A549 (cell line): ENCODE measurements at regions not wholly inside any gene's neighbourhood (a gene's known extent, or its start where the extent isn't known, plus 50 kb on each side); places are given as distances from the start of the nearest gene placed in this dataset.
A peak's percentile ranks its signal among the peaks of the same experiment; 100 is the strongest.

Source experiments
- ATAC-seq, 2 experiments: fragments of 200-7000 bp in 1 of 2; fragments of >200 bp in 1 of 2; cut with Nextera tagmentation in 1 of 2; cut with Tn5 transposase in 1 of 2; 3 replicates each; pipeline versions ENCODE4 v1.8.0 to v1.9.1; 2018 to 2020; ENCODE audit warnings: mild to moderate bottlenecking in 1 of 2, moderate library complexity in 1 of 2
- CTCF ChIA-PET: fragments of 300-600 bp; sonication (Branson Sonifier 250); formaldehyde crosslinking; extraction: SDS; loops from one replicate; lab custom pipeline; 2021; ENCODE audit warnings: antibody characterized with exemption, inconsistent platforms; lab: Yijun Ruan, JAX
- POLR2A ChIA-PET: fragments of 350-600 bp; formaldehyde crosslinking; extraction: SDS; loops from one replicate; lab custom pipeline; 2021; ENCODE audit warnings: antibody characterized with exemption, inconsistent platforms; lab: Yijun Ruan, JAX
- DNase-seq, 2 experiments: peaks; one replicate each; pipeline versions ENCODE4 v3.0.0 to v3.0.0-alpha.2; 2011 to 2016; ENCODE audit warnings: low read depth in 1 of 2, low spot score in 1 of 2
- FAIRE-seq: peaks from 2 replicates; lab custom pipeline; 2011; peaks lifted over from hg19 to GRCh38; lab: Jason Lieb, UNC
- H3K27ac ChIP-seq, 2 experiments: fragments of >200 bp; sonication (Bioruptor Twin); formaldehyde crosslinking; 3 replicates each; pipeline ENCODE4 v1.5.1; 2016 to 2017
- H3K4me1 ChIP-seq: fragments of >200 bp; sonication (Bioruptor Twin); formaldehyde crosslinking; 3 replicates; pipeline ENCODE4 v1.6.1; 2016
- H3K4me2 ChIP-seq: fragments of >200 bp; sonication (Bioruptor Twin); formaldehyde crosslinking; 3 replicates; pipeline ENCODE4 v1.6.1; 2016
- H3K4me3 ChIP-seq: fragments of >200 bp; sonication (Bioruptor Twin); formaldehyde crosslinking; 3 replicates; pipeline ENCODE4 v1.5.1; 2016
- H3K9me3 ChIP-seq: fragments of >200 bp; sonication (Bioruptor Twin); formaldehyde crosslinking; 3 replicates; pipeline ENCODE4 v1.6.1; 2016
- E2F6 ChIP-seq: IDR thresholded peaks from 2 replicates; pipeline ENCODE4 v1.6.1; 2012; ENCODE audit warnings: low read depth, borderline replicate concordance
- EHF ChIP-seq: fragments of 250-450 bp; sonication (Bioruptor Pico); IDR thresholded peaks from 2 replicates; pipeline ENCODE4 v1.5.0; 2020; ENCODE audit warnings: mild to moderate bottlenecking
- EHMT2 ChIP-seq: fragments of 200-600 bp; sonication (generic); IDR thresholded peaks from 2 replicates; pipeline ENCODE4 v1.6.1; 2016; ENCODE audit warnings: antibody characterized with exemption, low read depth, mild to moderate bottlenecking, moderate library complexity
- ELK1 ChIP-seq: fragments of 150-350 bp; IDR thresholded peaks from 2 replicates; pipeline ENCODE4 v1.6.1; 2014; ENCODE audit warnings: low read depth, mild to moderate bottlenecking, low read length
- ESRRA ChIP-seq: fragments of 150-350 bp; IDR thresholded peaks from 2 replicates; pipeline ENCODE4 v1.6.1; 2014; ENCODE audit warnings: mild to moderate bottlenecking, low read length, borderline replicate concordance
- FOSL2 ChIP-seq, 2 experiments: fragments of 450-650 bp in 1 of 2; fragments of >200 bp in 1 of 2; sonication (Bioruptor Twin) in 1 of 2; formaldehyde crosslinking; IDR thresholded peaks; 2 replicates each; pipeline versions ENCODE4 v1.5.0 to v1.6.1; 2016 to 2020; ENCODE audit warnings: mild to moderate bottlenecking in 1 of 2, moderate library complexity in 1 of 2
- GATA3 ChIP-seq: IDR thresholded peaks from 2 replicates; pipeline ENCODE4 v1.6.1; 2012; ENCODE audit warnings: borderline replicate concordance
- HDAC2 ChIP-seq: fragments of 200-600 bp; sonication (generic); IDR thresholded peaks from 2 replicates; pipeline ENCODE4 v1.6.1; 2016
- NPAS2 ChIP-seq: fragments of 250-450 bp; sonication (Bioruptor Pico); IDR thresholded peaks from 2 replicates; pipeline ENCODE4 v1.8.0; 2022; ENCODE audit warnings: mild to moderate bottlenecking, moderate library complexity, borderline replicate concordance
- RAD21 ChIP-seq, 2 experiments: fragments of >200 bp in 1 of 2; sonication (Bioruptor Twin) in 1 of 2; formaldehyde crosslinking in 1 of 2; IDR thresholded peaks in 1 of 2; conservative IDR thresholded peaks in 1 of 2; 2 replicates in 1 of 2; 3 replicates in 1 of 2; pipeline ENCODE4 v1.6.1; 2012 to 2018; ENCODE audit warnings: inconsistent platforms in 1 of 2
- RARB ChIP-seq: fragments of 250-450 bp; sonication (Bioruptor Pico); IDR thresholded peaks from 2 replicates; pipeline ENCODE4 v1.8.0; 2021; ENCODE audit warnings: mild to moderate bottlenecking, moderate library complexity
- RFX5 ChIP-seq: fragments of 450-650 bp; IDR thresholded peaks from 2 replicates; pipeline ENCODE4 v1.7.1; 2014; ENCODE audit warnings: antibody characterized with exemption, mild to moderate bottlenecking, moderate library complexity
- SMC3 ChIP-seq: fragments of >200 bp; sonication (Bioruptor Twin); formaldehyde crosslinking; IDR thresholded peaks from 3 replicates; pipeline ENCODE4 v1.6.1; 2018; ENCODE audit warnings: inconsistent platforms
- SREBF2 ChIP-seq: fragments of 450-650 bp; IDR thresholded peaks from 2 replicates; pipeline ENCODE4 v1.6.1; 2014; ENCODE audit warnings: mild to moderate bottlenecking, moderate library complexity
- TFCP2L1 ChIP-seq: fragments of 250-450 bp; sonication (Bioruptor Pico); IDR thresholded peaks from 2 replicates; pipeline ENCODE4 v1.5.0; 2021; ENCODE audit warnings: mild to moderate bottlenecking
- TP53 ChIP-seq: fragments of 250-450 bp; sonication (Bioruptor Pico); IDR thresholded peaks from 2 replicates; pipeline ENCODE4 v1.5.0; 2021; ENCODE audit warnings: mild to moderate bottlenecking, moderate library complexity
- USF2 ChIP-seq: fragments of 450-650 bp; IDR thresholded peaks from 2 replicates; pipeline ENCODE4 v1.6.1; 2014; ENCODE audit warnings: antibody characterized with exemption
- ZC3H11A ChIP-seq: fragments of 450-650 bp; IDR thresholded peaks from 2 replicates; pipeline ENCODE4 v1.6.1; 2014; ENCODE audit warnings: antibody characterized with exemption, mild to moderate bottlenecking
- WGBS: methylation state at CpG from one replicate; pipeline ENCODE4 v1.1.6; 2017; ENCODE audit errors: missing lambda C conversion rate; 5-methylcytosine and 5-hydroxymethylcytosine counted together
- TF ChIP-seq, protein P1 (sequence below): fragments of >200 bp; sonication (Bioruptor Twin); formaldehyde crosslinking; IDR thresholded peaks from 3 replicates; pipeline ENCODE4 v1.6.1; 2016
- TF ChIP-seq, protein P2 (sequence below): IDR thresholded peaks from 2 replicates; pipeline ENCODE4 v1.6.1; 2012

- TF ChIP-seq GATA3 (peak; percentile 22; the same call in 1 of the 2 replicates), NPAS2 (CRISPR knock-in tag) (no peak), USF2 (no peak), RFX5 (no peak), TP53 (no peak), RARB (CRISPR knock-in tag) (no peak), ZC3H11A (no peak), EHF (CRISPR knock-in tag) (no peak), ESRRA (no peak), ELK1 (no peak), SMC3 (no peak), EHMT2 (no peak), RAD21 (conservative IDR thresholded peaks at IDR 0.05 in 1 of 2, IDR thresholded peaks at IDR 0.05 in 1 of 2) (no peak), SREBF2 (no peak), TFCP2L1 (no peak), E2F6 (no peak), HDAC2 (no peak), FOSL2 (IDR thresholded peaks at IDR 0.05) (no peak), FOSL2 (CRISPR knock-in tag; IDR thresholded peaks at IDR 0.05) (peak; percentile 28; the same call in 1 of the 2 replicates)
- TF ChIP-seq, protein P1, sequence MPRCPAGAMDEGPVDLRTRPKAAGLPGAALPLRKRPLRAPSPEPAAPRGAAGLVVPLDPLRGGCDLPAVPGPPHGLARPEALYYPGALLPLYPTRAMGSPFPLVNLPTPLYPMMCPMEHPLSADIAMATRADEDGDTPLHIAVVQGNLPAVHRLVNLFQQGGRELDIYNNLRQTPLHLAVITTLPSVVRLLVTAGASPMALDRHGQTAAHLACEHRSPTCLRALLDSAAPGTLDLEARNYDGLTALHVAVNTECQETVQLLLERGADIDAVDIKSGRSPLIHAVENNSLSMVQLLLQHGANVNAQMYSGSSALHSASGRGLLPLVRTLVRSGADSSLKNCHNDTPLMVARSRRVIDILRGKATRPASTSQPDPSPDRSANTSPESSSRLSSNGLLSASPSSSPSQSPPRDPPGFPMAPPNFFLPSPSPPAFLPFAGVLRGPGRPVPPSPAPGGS = no peak
- TF ChIP-seq, protein P2, sequence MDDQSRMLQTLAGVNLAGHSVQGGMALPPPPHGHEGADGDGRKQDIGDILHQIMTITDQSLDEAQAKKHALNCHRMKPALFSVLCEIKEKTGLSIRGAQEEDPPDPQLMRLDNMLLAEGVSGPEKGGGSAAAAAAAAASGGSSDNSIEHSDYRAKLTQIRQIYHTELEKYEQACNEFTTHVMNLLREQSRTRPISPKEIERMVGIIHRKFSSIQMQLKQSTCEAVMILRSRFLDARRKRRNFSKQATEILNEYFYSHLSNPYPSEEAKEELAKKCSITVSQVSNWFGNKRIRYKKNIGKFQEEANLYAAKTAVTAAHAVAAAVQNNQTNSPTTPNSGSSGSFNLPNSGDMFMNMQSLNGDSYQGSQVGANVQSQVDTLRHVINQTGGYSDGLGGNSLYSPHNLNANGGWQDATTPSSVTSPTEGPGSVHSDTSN = no peak
These were observed 64.3 kb downstream of the OXSM start (continued) for GRCh38 chr3:25854214-25854613.

GRCh38 chr3:25854635-25855034 lies 64.7 kb downstream of the OXSM start:
- peaks cover 21% of the 10 kb centered on the region for H3K4me1 ChIP-seq
- H3K4me3 ChIP-seq = no peak overlapping the region
- peak overlapping the region; percentile 66 for H3K4me2 ChIP-seq
- TF ChIP-seq NPAS2 (CRISPR knock-in tag) (no peak), GATA3 (0 out of 2 replicates have a peak, but pooled peaks have one; percentile 2)
- no peaks in the 10 kb centered on the region for H3K9me3 ChIP-seq
- FAIRE-seq (no peak), ATAC-seq (peak; percentile 90 to 93), DNase-seq (peak; percentile 16 to 48)
- ChIA-PET CTCF (interaction anchor here (0.8 to 2.8 kb wide), 5 partner anchors 9 to 207 kb away, joined by 3 to 21 read pairs (median 3); no protein-coding TSS in a partner anchor), POLR2A (interaction anchor here (0.8 to 2.0 kb wide), 2 partner anchors 65 to 72 kb away, joined by 4 to 5 read pairs; partner anchors contain the start of gene OXSM)
- 33% methylated on average over 3 of the region's 3 CpGs for WGBS
- peak overlapping the region; percentile 50 to 54; a peak in 4 of 6 replicates for H3K27ac ChIP-seq
